Bronchial epithelial cell (primary cell): ENCODE measurements at regions not wholly inside any gene's neighbourhood (a gene's known extent, or its start where the extent isn't known, plus 50 kb on each side); places are given as distances from the start of the nearest gene placed in this dataset.
A peak's percentile ranks its signal among the peaks of the same experiment; 100 is the strongest.

Source experiments
- DNase-seq: peaks from one replicate; pipeline ENCODE4 v3.0.0-alpha.2; 2010; ENCODE audit warnings: low read depth
- FAIRE-seq: peaks from 2 replicates; lab custom pipeline; 2011; peaks lifted over from hg19 to GRCh38; lab: Jason Lieb, UNC
- H3K27me3 ChIP-seq: 2 replicates; pipeline ENCODE4 v1.5.1; 2011; ENCODE audit warnings: low read length; ENCODE audit not compliant: control insufficient read depth, insufficient read depth
- H3K36me3 ChIP-seq: 2 replicates; pipeline ENCODE4 v1.5.1; 2011; ENCODE audit warnings: low read length; ENCODE audit not compliant: control insufficient read depth, insufficient read depth
- H3K4me3 ChIP-seq: 2 replicates; pipeline ENCODE4 v1.5.1; 2011; ENCODE audit warnings: mild to moderate bottlenecking, low read depth, low read length, control low read depth
- TF ChIP-seq, protein P1 (sequence below): IDR thresholded peaks from 2 replicates; pipeline ENCODE4 v1.5.1; 2011; ENCODE audit warnings: mild to moderate bottlenecking, moderate library complexity, low read length, control low read depth, inconsistent platforms; ENCODE audit not compliant: insufficient read depth, severe bottlenecking

DNA sequence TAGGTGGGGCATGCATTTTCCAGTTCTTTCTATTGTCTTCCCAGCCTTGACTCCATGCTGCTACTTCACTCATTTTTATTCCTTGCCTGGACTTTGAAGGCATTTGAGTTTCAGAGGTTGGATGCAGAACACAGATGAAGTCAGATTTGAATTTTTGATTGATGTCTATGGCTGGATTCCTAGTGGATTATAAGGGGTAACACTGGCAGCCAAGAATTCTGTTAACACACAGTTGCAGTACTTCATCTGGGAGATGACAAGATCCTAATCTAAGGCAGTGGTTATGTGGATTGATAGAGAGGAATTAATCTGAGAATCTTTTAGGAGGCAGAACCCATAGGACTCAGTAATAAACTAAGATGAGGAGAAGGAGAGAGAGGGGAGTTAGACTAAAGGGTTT lies 439.0 kb upstream of the USP24 start:
- TF ChIP-seq, protein P1, sequence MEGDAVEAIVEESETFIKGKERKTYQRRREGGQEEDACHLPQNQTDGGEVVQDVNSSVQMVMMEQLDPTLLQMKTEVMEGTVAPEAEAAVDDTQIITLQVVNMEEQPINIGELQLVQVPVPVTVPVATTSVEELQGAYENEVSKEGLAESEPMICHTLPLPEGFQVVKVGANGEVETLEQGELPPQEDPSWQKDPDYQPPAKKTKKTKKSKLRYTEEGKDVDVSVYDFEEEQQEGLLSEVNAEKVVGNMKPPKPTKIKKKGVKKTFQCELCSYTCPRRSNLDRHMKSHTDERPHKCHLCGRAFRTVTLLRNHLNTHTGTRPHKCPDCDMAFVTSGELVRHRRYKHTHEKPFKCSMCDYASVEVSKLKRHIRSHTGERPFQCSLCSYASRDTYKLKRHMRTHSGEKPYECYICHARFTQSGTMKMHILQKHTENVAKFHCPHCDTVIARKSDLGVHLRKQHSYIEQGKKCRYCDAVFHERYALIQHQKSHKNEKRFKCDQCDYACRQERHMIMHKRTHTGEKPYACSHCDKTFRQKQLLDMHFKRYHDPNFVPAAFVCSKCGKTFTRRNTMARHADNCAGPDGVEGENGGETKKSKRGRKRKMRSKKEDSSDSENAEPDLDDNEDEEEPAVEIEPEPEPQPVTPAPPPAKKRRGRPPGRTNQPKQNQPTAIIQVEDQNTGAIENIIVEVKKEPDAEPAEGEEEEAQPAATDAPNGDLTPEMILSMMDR: no peak
- Histone ChIP-seq H3K27me3 (no peaks in the 10 kb centered on the region), H3K36me3 (no peaks in the 10 kb centered on the region), H3K4me3 (no peak overlapping the region)
- FAIRE-seq: no peak
- DNase-seq: no peak

DNA sequence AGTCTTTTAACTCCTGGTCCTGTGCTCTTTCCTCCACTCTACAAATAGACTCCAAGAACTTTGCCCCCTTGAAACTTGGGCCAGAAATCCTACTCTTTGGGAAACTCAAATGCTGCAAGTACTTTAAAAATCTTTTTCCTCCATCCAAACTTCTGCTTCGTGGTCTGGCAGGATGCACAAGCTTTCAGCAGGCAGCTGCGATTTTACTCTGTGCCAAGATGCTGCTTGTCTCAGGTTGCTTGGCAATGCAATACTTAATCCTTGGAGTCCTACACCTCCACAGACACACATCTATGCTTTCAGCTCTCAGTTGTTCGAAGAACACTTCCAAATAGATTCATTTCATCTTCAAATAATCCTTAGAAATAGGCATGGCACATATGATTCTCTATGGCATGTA lies 435.3 kb upstream of the USP24 start:
- no peak for DNase-seq
- no peak overlapping the region for H3K4me3 ChIP-seq
- TF ChIP-seq, protein P1: no peak
- no peaks in the 10 kb centered on the region for H3K36me3 ChIP-seq
- H3K27me3 ChIP-seq: no peaks in the 10 kb centered on the region
- FAIRE-seq: no peak

GRCh38 chr1:55646181-55646580 lies 431.0 kb upstream of the USP24 start:
- Histone ChIP-seq H3K27me3 (no peaks in the 10 kb centered on the region), H3K4me3 (no peak overlapping the region), H3K36me3 (no peaks in the 10 kb centered on the region)
- peak; percentile 73 for DNase-seq
- FAIRE-seq: no peak
- TF ChIP-seq, protein P1: no peak

DNA sequence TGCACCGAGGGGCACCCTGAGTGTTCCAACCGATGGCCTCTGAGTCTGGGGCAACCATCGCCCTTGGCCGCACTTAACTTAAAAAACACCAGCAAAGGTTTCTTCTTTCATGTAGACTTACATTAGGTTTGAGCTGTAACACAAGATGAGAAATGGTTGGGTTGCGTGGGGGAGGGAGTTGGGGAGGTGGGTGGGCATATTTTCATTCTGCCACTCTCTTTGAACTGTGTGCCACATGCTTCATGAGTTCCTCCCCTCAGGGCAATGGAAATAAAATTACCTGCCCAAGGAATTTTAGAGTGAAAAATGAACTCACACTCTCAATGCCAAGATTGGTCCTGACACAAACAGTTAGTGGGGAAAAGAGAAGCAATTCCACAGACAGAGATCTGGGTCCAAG lies 430.1 kb upstream of the USP24 start:
- Histone ChIP-seq H3K4me3 (no peak overlapping the region), H3K36me3 (no peaks in the 10 kb centered on the region), H3K27me3 (no peaks in the 10 kb centered on the region)
- DNase-seq (no peak), FAIRE-seq (no peak)
- TF ChIP-seq, protein P1: no peak

DNA sequence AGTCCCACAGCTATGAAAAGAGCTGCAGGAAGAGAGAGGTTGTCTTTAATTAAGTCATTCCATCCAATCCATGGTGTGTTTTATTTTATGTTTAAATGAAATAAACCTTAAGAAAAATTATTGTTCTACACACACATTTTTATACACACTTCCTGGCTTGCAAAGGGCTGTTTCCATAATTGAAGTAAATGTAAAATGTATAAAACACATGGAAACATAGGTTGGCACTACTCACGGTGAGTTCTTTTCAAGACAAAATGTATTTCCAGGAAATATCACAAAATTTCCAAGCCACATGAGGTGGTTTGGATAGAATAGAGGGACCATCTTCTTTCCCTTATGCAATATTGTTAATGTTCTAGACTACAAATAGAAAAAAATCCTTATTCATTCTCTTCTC lies 426.8 kb upstream of the USP24 start:
- TF ChIP-seq, protein P1: no peak
- FAIRE-seq (no peak), DNase-seq (no peak)
- no peaks in the 10 kb centered on the region for H3K27me3 ChIP-seq
- no peaks in the 10 kb centered on the region for H3K36me3 ChIP-seq
- H3K4me3 ChIP-seq: no peak overlapping the region

DNA sequence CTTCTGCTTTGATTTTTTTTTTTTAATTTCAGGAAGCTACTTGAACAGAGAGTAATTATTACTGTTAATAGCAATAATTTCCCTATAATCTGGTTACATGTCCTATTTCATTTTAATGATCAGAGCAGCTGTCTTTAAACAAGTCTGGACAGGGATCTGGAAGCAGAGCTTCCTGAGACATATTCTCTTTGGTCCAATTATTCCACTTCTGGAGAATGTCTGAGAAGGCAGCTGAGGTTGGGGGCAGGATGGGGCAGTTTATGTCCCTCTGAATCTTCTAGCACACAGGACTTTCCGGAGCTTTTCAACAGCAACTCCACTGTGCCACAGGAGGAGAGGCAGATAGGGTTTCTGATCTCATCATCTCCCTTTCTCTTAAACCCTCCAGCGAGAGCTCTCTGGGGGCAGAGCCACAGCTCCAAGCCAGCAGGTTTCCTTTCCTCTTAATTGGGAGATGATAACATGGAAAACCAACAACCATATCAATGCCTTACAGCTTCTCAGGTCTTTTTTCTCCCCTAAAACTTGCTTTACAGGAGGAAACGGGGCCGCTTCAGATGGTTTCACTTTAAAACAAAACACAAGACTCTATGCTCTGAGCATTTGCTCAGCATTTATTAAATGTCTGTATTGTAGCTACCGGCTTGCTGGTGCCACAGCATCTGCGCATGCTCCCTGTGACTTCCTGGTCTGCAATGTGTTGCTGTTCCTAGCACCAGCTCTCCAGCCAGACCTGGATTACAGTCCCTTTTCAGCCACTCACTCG lies 425.7 kb upstream of the USP24 start:
- FAIRE-seq: no peak

More for the DNA sequence above, 425.7 kb upstream of the USP24 start:
- no peak overlapping the region for H3K4me3 ChIP-seq
- no peaks in the 10 kb centered on the region for H3K36me3 ChIP-seq
- H3K27me3 ChIP-seq: no peaks in the 10 kb centered on the region
- DNase-seq: no peak
- TF ChIP-seq, protein P1: no peak
